CD8-positive, alpha-beta memory T cell (primary cell): ENCODE measurements at regions not wholly inside any gene's neighbourhood (a gene's known extent, or its start where the extent isn't known, plus 50 kb on each side); places are given as distances from the start of the nearest gene placed in this dataset.
A peak's percentile ranks its signal among the peaks of the same experiment; 100 is the strongest.

Experiments used
- CTCF ChIA-PET: fragments of 350-600 bp; sonication (Branson Sonifier 250); formaldehyde crosslinking; loops from one replicate; lab custom pipeline; 2021; ENCODE audit warnings: antibody characterized with exemption; lab: Charles Lee
- POLR2A ChIA-PET: fragments of 350-600 bp; sonication (Branson Sonifier 250); formaldehyde crosslinking; loops from one replicate; lab custom pipeline; 2021; ENCODE audit warnings: antibody characterized with exemption; lab: Charles Lee
- DNase-seq, 5 donors: peaks; one replicate each; pipeline versions ENCODE4 v3.0.0 to v3.0.0-alpha.2; 2020 to 2022; ENCODE audit warnings: mixed read lengths in 1 of 5
- H3K27ac ChIP-seq: one replicate; pipeline ENCODE4 v1.7.0; 2013; ENCODE audit warnings: low read depth, mild to moderate bottlenecking, low read length, moderate library complexity
- H3K27me3 ChIP-seq: 2 replicates; pipeline ENCODE4 v1.7.0; 2013; ENCODE audit warnings: low read length, mild to moderate bottlenecking; ENCODE audit not compliant: insufficient read depth, poor library complexity, severe bottlenecking
- H3K36me3 ChIP-seq: 2 replicates; pipeline ENCODE4 v1.7.0; 2013; ENCODE audit warnings: mild to moderate bottlenecking, low read length, moderate library complexity; ENCODE audit not compliant: insufficient read depth
- H3K4me1 ChIP-seq: 2 replicates; pipeline ENCODE4 v1.7.0; 2013; ENCODE audit warnings: mild to moderate bottlenecking, low read length, moderate library complexity; ENCODE audit not compliant: insufficient read depth
- H3K4me3 ChIP-seq: 2 replicates; pipeline ENCODE4 v1.7.0; 2013; ENCODE audit warnings: mild to moderate bottlenecking, low read length
- H3K9me3 ChIP-seq: 2 replicates; pipeline ENCODE4 v1.7.0; 2013; ENCODE audit warnings: mild to moderate bottlenecking, low read length
- H3K27ac Mint-ChIP-seq, 8 donors: one replicate each; pipeline ENCODE4 v1.8.0; 2020 to 2021; ENCODE audit warnings: mixed read lengths in 8 of 8, mild to moderate bottlenecking in 6 of 8, inconsistent platforms in 3 of 8, moderate library complexity in 3 of 8
- H3K27me3 Mint-ChIP-seq, 2 donors: one replicate each; pipeline ENCODE4 v1.8.0; 2020 to 2021; ENCODE audit warnings: mixed read lengths in 2 of 2, mild to moderate bottlenecking in 1 of 2, moderate library complexity in 1 of 2
- H3K36me3 Mint-ChIP-seq, 3 donors: one replicate each; pipeline ENCODE4 v1.8.0; 2020 to 2021; ENCODE audit warnings: mixed read lengths in 3 of 3, inconsistent platforms in 1 of 3, mild to moderate bottlenecking in 1 of 3
- H3K4me1 Mint-ChIP-seq, 3 donors: one replicate each; pipeline ENCODE4 v1.8.0; 2020 to 2021; ENCODE audit warnings: mixed read lengths in 3 of 3, inconsistent platforms in 1 of 3, mild to moderate bottlenecking in 1 of 3
- H3K4me3 Mint-ChIP-seq, 7 donors: one replicate each; pipeline ENCODE4 v1.8.0; 2020 to 2021; ENCODE audit warnings: mixed read lengths in 7 of 7, mild to moderate bottlenecking in 6 of 7, moderate library complexity in 4 of 7, inconsistent platforms in 2 of 7
- H3K9me3 Mint-ChIP-seq, 5 donors: one replicate each; pipeline ENCODE4 v1.8.0; 2020 to 2022; ENCODE audit warnings: mixed read lengths in 5 of 5, mild to moderate bottlenecking in 3 of 5, moderate library complexity in 2 of 5, inconsistent platforms in 1 of 5

DNA sequence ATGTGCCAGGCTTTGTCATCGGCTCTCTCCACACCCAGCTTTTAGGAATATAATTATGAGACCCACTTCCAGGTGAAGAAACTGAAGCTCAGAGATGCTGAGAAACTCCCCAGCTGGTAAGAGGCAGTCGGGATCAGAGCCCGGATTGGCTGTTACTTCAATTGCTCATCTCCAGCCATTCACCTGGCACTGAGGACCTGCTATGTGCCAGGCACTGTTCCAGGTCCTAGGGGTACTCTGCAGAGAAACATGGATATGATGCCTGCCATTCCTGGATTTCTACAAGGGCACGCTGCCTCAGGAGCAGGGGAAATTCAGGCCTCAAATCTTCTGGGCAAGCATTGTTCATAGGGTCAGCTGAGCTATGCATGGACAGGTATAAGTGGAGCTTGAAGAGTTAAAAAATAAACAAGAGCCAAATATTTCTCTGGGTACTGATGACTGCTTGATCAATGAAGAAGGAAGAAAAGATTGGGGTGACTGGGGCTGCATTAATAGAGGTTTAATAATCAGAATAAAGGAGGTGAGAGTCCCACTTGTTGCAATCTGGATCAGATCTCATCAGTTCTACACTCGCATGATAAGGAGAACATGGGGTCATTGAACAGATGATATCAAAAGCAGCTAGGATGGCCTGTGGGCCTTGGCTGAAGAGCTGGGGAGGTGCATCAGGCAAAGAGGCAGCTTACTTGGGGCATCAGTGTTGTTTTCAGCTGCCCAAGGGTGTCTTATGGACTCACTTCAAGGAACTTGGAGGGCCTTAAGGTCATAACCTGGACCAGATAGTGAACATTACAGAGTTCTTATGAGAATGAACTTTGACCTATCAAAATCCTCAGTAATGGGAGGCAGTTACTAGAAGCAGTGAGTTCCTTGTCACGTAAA is 80.9 kb upstream of the TOX2 start:
- Mint-ChIP-seq H3K4me1 (peaks cover 12 to 15% (median 13%) of the 10 kb centered on the region in 3 donors), H3K36me3 (no peaks in the 10 kb centered on the region), H3K27ac (peak overlapping the region in 1 of 8 donors; percentile 38), H3K9me3 (peaks cover 0 to 3% (median 0%) of the 10 kb centered on the region in 5 donors), H3K27me3 (peaks cover 20 to 25% of the 10 kb centered on the region in 2 donors), H3K4me3 (no peak overlapping the region)
- H3K4me3 ChIP-seq, result no peak overlapping the region
- ChIA-PET POLR2A (no interaction called here), CTCF (no interaction called here)
- no peak for DNase-seq
- H3K4me1 ChIP-seq, result peaks cover 10% of the 10 kb centered on the region
- no peaks in the 10 kb centered on the region for H3K9me3 ChIP-seq
- no peaks in the 10 kb centered on the region for H3K27me3 ChIP-seq
- H3K27ac ChIP-seq, result no peak overlapping the region
- no peaks in the 10 kb centered on the region for H3K36me3 ChIP-seq

DNA sequence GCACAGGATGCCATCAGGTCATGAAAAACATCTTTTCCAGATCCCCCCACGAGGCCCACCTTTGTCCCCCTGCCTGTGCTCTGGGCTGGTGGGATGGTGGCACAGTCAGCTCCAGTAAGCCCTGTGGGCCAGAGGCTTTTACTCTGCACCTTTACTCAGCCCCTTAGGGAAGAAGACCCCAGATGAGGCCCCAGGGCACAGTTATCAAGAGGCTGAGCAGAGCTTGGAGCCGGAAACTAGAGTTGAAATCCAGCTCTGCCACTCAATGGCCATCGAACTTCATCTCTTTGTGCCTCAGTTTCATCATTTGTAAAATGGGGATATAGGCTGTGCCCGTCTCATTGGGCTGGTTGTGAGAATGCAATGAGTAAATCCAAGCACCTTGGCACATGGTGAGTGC is 81.7 kb upstream of the TOX2 start:
- Mint-ChIP-seq H3K36me3 (no peaks in the 10 kb centered on the region), H3K4me1 (peaks cover 7 to 8% (median 7%) of the 10 kb centered on the region in 3 donors), H3K27me3 (peaks cover 23 to 28% of the 10 kb centered on the region in 2 donors), H3K9me3 (peaks cover 0 to 3% (median 0%) of the 10 kb centered on the region in 5 donors), H3K27ac (no peak overlapping the region), H3K4me3 (no peak overlapping the region)
- H3K4me1 ChIP-seq, result peaks cover 5% of the 10 kb centered on the region
- ChIA-PET CTCF (no interaction called here), POLR2A (no interaction called here)
- H3K36me3 ChIP-seq, result no peaks in the 10 kb centered on the region
- DNase-seq, result no peak
- H3K9me3 ChIP-seq, result no peaks in the 10 kb centered on the region
- H3K27me3 ChIP-seq, result no peaks in the 10 kb centered on the region
- no peak overlapping the region for H3K27ac ChIP-seq
- no peak overlapping the region for H3K4me3 ChIP-seq

DNA sequence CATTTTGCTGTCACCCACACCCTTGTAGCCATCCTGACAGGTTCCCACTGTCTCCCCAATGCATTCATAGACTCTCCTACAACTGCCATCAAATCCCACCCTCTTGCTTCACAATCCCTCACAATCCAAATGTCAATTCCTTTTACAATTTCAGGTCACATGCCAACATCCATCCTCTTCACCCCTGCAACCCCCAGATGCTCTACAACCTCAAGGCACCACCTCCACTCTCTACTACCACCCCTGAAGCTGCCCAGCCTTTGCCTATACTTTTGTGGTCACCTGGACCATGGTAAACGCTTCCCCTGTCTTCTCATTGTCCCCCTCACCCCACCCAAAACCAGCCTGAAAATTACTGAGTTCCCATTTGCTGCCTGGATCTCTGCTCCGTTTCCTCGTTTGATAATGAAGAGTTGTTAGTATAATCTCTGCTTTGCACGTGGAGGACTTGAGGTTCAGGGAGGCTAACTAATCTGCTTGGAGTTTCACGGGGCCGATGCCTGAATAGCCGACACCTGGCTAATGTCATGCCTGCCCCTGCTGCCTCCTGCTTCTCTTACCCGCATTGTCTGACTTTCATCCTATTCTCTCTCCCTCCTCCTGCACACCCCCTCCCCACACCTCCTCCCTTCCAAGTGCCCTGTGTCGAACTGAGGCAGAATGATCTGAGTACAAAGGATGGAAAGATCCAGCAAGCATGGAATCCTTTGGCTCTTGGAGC is 82.4 kb upstream of the TOX2 start:
- Histone ChIP-seq H3K9me3 (no peaks in the 10 kb centered on the region), H3K36me3 (no peaks in the 10 kb centered on the region), H3K27me3 (no peaks in the 10 kb centered on the region), H3K27ac (no peak overlapping the region), H3K4me3 (no peak overlapping the region), H3K4me1 (no peaks in the 10 kb centered on the region)
- ChIA-PET POLR2A (no interaction called here), CTCF (no interaction called here)
- Mint-ChIP-seq H3K9me3 (peaks cover 0 to 3% (median 0%) of the 10 kb centered on the region in 5 donors), H3K27me3 (peaks cover 23 to 30% of the 10 kb centered on the region in 2 donors), H3K36me3 (no peaks in the 10 kb centered on the region), H3K4me3 (no peak overlapping the region), H3K27ac (no peak overlapping the region), H3K4me1 (peaks cover under 1 to 1% (median under 1%) of the 10 kb centered on the region in 3 donors)
- DNase-seq, result no peak

DNA sequence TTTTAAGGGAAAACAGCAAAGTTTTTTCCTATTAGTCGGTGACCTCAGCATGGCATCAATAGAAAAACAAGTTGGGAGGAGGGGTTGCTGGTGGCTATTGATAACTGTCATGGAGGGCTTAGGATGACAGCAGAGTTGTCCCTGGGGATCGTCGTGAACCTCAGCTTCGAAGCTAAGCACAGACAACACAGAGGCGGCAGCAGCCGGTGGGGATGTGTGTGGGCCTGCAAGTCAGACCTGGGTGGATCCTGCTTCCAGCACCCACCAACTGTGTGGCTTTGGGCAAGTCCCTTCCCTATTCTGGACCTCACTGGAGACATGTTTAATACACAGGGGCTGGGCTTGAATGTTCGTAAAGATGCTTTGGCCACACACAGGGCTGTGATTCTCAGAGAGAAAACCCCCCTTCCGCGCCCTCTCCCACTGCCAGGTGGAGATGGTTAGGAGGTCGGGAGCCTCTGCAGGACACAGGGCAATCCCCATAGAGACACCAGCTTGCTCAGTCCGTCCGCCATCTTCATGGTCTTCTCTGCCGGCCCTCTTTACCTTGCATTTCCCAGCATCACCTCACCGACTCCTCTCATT is 83.1 kb upstream of the TOX2 start:
- no peak overlapping the region for H3K27ac Mint-ChIP-seq
- H3K9me3 ChIP-seq, result no peaks in the 10 kb centered on the region
- no peak for DNase-seq
- no peak overlapping the region for H3K4me3 ChIP-seq
- H3K9me3 Mint-ChIP-seq, result peaks cover 0 to 3% (median 0%) of the 10 kb centered on the region in 5 donors
- H3K4me3 Mint-ChIP-seq, result no peak overlapping the region
- H3K27me3 ChIP-seq, result no peaks in the 10 kb centered on the region
- H3K36me3 Mint-ChIP-seq, result no peaks in the 10 kb centered on the region
- ChIA-PET CTCF (interaction anchor here (1.2 kb wide), 1 partner anchor 9 kb away, joined by 3 read pairs; no protein-coding TSS in a partner anchor), POLR2A (no interaction called here)
- H3K27ac ChIP-seq, result no peak overlapping the region
- H3K36me3 ChIP-seq, result no peaks in the 10 kb centered on the region
- no peaks in the 10 kb centered on the region for H3K4me1 Mint-ChIP-seq
- H3K27me3 Mint-ChIP-seq, result peaks cover 19 to 30% of the 10 kb centered on the region in 2 donors
- no peaks in the 10 kb centered on the region for H3K4me1 ChIP-seq

DNA sequence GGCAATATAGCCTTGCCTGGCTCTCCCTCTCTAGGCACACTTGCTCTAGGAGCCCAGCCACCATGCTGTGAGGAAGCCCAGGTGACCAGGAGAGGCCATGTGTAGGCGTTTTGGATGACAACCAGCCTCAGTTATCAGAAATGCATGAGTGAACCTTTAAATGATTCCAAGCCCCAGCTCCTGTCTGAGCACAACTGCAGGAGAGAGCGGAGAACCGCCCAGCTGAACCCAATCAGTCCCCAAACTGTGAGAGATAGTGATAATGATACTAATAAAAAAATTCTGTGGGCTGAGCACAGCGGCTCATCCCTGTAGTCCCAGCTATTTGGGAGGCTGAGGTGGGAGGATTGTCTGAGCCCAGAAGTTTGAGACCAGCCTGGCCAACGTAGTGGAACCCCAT is 83.8 kb upstream of the TOX2 start:
- H3K9me3 ChIP-seq, result no peaks in the 10 kb centered on the region
- no peak for DNase-seq
- H3K27ac ChIP-seq, result no peak overlapping the region
- CTCF ChIA-PET, result interaction anchor here (1.2 kb wide), 1 partner anchor 9 kb away, joined by 3 read pairs; no protein-coding TSS in a partner anchor
- POLR2A ChIA-PET, result no interaction called here
- H3K36me3 Mint-ChIP-seq, result no peaks in the 10 kb centered on the region
- no peaks in the 10 kb centered on the region for H3K36me3 ChIP-seq
- peak overlapping the region in 1 of 8 donors; percentile 17 for H3K27ac Mint-ChIP-seq
- H3K4me3 ChIP-seq, result no peak overlapping the region
- H3K4me1 Mint-ChIP-seq, result no peaks in the 10 kb centered on the region
- H3K9me3 Mint-ChIP-seq, result peaks cover 0 to 3% (median 0%) of the 10 kb centered on the region in 5 donors
- H3K4me3 Mint-ChIP-seq, result no peak overlapping the region
- no peaks in the 10 kb centered on the region for H3K4me1 ChIP-seq
- H3K27me3 ChIP-seq, result no peaks in the 10 kb centered on the region
- H3K27me3 Mint-ChIP-seq, result peaks cover 20 to 30% of the 10 kb centered on the region in 2 donors

DNA sequence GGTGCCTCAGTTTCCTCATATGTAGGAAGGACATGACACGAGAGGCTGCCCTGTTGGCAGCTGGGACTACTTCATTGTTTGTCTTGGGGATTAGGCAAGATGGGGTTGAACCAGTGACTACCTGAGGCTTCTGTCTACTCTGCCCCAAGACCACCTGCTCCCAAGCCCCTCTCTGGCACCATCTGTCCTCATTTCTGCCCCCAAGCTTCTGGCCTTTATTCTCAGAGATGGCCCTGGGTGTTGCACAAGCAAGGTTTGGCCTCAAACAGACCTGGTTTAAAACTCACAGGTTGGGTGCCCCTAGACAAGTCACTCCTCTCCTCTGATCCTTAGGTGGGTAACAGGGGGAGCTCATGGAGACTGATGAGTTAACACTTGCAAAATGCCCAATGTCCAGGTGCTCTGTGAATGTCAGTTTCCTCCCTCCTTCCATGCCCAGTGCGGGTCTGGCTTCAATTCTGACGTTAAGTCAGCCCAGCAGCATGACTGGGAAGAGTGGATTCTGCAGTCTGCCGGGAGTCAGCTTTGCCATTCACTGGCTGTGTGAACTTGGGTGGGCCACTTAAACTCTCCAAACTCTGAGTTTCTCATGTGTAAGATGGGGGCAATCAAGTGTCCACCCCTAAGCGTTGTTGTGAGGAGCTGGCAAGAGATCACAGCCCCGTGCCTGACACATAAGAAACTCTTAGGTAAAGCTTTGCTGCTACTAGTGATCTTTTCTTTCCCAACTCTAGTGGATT is 84.5 kb upstream of the TOX2 start:
- H3K9me3 Mint-ChIP-seq, result peaks cover 0 to 3% (median 0%) of the 10 kb centered on the region in 5 donors
- H3K27me3 ChIP-seq, result no peaks in the 10 kb centered on the region
- H3K27ac ChIP-seq, result no peak overlapping the region
- no peaks in the 10 kb centered on the region for H3K4me1 ChIP-seq
- H3K9me3 ChIP-seq, result no peaks in the 10 kb centered on the region
- H3K4me1 Mint-ChIP-seq, result no peaks in the 10 kb centered on the region
- no peak overlapping the region for H3K4me3 Mint-ChIP-seq
- H3K27me3 Mint-ChIP-seq, result peaks cover 23 to 28% of the 10 kb centered on the region in 2 donors
- ChIA-PET CTCF (interaction anchor here (1.2 kb wide), 1 partner anchor 10 kb away, joined by 3 read pairs; no protein-coding TSS in a partner anchor), POLR2A (no interaction called here)
- no peak overlapping the region for H3K4me3 ChIP-seq
- no peaks in the 10 kb centered on the region for H3K36me3 ChIP-seq
- no peak for DNase-seq
- no peaks in the 10 kb centered on the region for H3K36me3 Mint-ChIP-seq
- no peak overlapping the region for H3K27ac Mint-ChIP-seq

DNA sequence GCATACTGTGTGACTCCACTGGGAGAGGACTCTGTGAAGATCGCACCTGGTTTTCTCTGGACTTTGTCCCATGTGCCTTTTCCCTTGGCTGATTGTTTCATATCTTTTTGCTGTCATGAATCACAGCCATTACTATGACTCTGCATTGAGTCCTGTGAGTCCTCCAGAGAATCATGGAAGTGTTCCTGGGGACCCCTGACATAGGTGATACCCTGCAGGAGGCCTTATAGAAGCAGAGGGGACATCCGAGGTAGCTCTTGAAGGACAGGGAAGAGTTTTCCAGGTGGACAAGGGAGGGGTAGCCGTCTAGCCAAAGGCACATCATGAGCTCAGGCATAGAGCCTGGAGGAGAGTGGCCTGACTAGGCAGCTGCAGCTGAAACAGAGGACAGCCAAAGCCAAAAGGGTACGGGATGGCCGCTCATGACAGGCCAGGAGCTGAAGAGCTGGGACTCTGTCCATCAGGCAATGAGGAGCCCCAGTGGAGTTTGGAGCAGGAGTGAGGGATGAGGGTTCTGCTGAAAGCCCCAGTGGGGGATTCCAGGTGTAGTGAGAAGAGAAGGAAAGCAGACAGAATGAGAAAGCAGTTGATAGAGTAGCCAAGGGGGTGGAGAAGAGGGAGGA is 86.6 kb upstream of the TOX2 start:
- Histone ChIP-seq H3K9me3 (no peaks in the 10 kb centered on the region), H3K4me3 (no peak overlapping the region), H3K36me3 (no peaks in the 10 kb centered on the region), H3K4me1 (no peaks in the 10 kb centered on the region), H3K27me3 (no peaks in the 10 kb centered on the region), H3K27ac (no peak overlapping the region)
- CTCF ChIA-PET, result no interaction called here
- no peak overlapping the region for H3K4me3 Mint-ChIP-seq
- H3K4me1 Mint-ChIP-seq, result no peaks in the 10 kb centered on the region
- no peak overlapping the region for H3K27ac Mint-ChIP-seq
- no peaks in the 10 kb centered on the region for H3K36me3 Mint-ChIP-seq
- peaks cover 0 to 3% (median 0%) of the 10 kb centered on the region in 5 donors for H3K9me3 Mint-ChIP-seq
- no peak for DNase-seq
- peaks cover 21 to 24% of the 10 kb centered on the region in 2 donors for H3K27me3 Mint-ChIP-seq
- POLR2A ChIA-PET, result no interaction called here
